A673 (cell line): ENCODE measurements at regions not wholly inside any gene's neighbourhood (a gene's known extent, or its start where the extent isn't known, plus 50 kb on each side); places are given as distances from the start of the nearest gene placed in this dataset.

ENCODE experiments used
- BruUV-seq: library from RNA; stranded (reverse); fragments of 400-500 nt; replicated peaks from 2 replicates; lab custom pipeline; 2021; lab: Mats Ljungman, UMichigan
- CTCF ChIA-PET: fragments of 300-600 bp; sonication (Branson Sonifier 250); formaldehyde crosslinking; loops from one replicate; lab custom pipeline; 2022; ENCODE audit warnings: antibody characterized with exemption; lab: Charles Lee
- POLR2A ChIA-PET: fragments of 300-600 bp; sonication (Branson Sonifier 250); formaldehyde crosslinking; loops from one replicate; lab custom pipeline; 2022; ENCODE audit warnings: antibody characterized with exemption; ENCODE audit not compliant: low non-redundant PET; lab: Charles Lee
- DNase-seq: peaks from one replicate; pipeline ENCODE4 v3.0.0-alpha.2; 2015; ENCODE audit warnings: low spot score
- H3K27ac ChIP-seq: fragments of 200-600 bp; sonication (generic); 2 replicates; pipeline ENCODE4 v1.5.1; 2016; ENCODE audit warnings: mixed run types, low read depth, mild to moderate bottlenecking, mixed read lengths, antibody characterized with exemption, low read length; ENCODE audit not compliant: poor library complexity, severe bottlenecking
- H3K27me3 ChIP-seq: fragments of 200-600 bp; sonication (generic); replicated peaks from 2 replicates; pipeline ENCODE4 v1.6.1; 2017; ENCODE audit warnings: mixed run types, low read depth, mild to moderate bottlenecking, mixed read lengths, antibody characterized with exemption, low read length; ENCODE audit not compliant: insufficient read depth, poor library complexity
- H3K36me3 ChIP-seq: fragments of 200-600 bp; sonication (generic); 2 replicates; pipeline ENCODE4 v1.6.1; 2016; ENCODE audit warnings: mixed run types, mild to moderate bottlenecking, mixed read lengths, antibody characterized with exemption, low read length; ENCODE audit not compliant: insufficient read depth, poor library complexity, severe bottlenecking
- H3K4me1 ChIP-seq: fragments of 200-600 bp; sonication (generic); 2 replicates; pipeline ENCODE4 v1.6.1; 2017; ENCODE audit warnings: mixed run types, mild to moderate bottlenecking, mixed read lengths, antibody characterized with exemption, low read length; ENCODE audit not compliant: insufficient read depth, poor library complexity, severe bottlenecking
- H3K4me3 ChIP-seq: fragments of 200-600 bp; sonication (generic); 2 replicates; pipeline ENCODE4 v1.5.1; 2016; ENCODE audit warnings: low read depth, mixed run types, mild to moderate bottlenecking, mixed read lengths, low read length; ENCODE audit not compliant: poor library complexity, severe bottlenecking
- H3K9me3 ChIP-seq: fragments of 200-600 bp; sonication (generic); 2 replicates; pipeline ENCODE4 v1.6.1; 2016; ENCODE audit warnings: mixed run types, low read depth, mild to moderate bottlenecking, mixed read lengths, antibody characterized with exemption, low read length; ENCODE audit not compliant: poor library complexity, severe bottlenecking
- CTCF ChIP-seq: fragments of 300-800, 200-600 bp; sonication (generic); conservative IDR thresholded peaks from 2 replicates; pipeline ENCODE4 v1.5.1; 2017; ENCODE audit warnings: low read depth, mild to moderate bottlenecking, antibody characterized with exemption, low read length, moderate library complexity, mixed read lengths
- EZH2 ChIP-seq: fragments of 200-600 bp; sonication (generic); IDR thresholded peaks from 2 replicates; pipeline ENCODE4 v1.6.1; 2017; ENCODE audit warnings: borderline replicate concordance, low read depth, mild to moderate bottlenecking, mixed read lengths, antibody characterized with exemption, low read length; ENCODE audit not compliant: poor library complexity, severe bottlenecking
- intact Hi-C: fragments of 100-400 bp; cut with micrococcal nuclease; formaldehyde crosslinking; loops from one replicate; pipeline ENCODE4 v1.10.0; 2022; ENCODE audit not compliant: unreplicated experiment

- DNase-seq, result no peak
- Histone ChIP-seq H3K4me3 (no peak overlapping the region), H3K9me3 (no peaks in the 10 kb centered on the region), H3K4me1 (no peaks in the 10 kb centered on the region), H3K27ac (no peak overlapping the region), H3K36me3 (no peaks in the 10 kb centered on the region), H3K27me3 (peaks cover 16% of the 10 kb centered on the region)
- ChIA-PET CTCF (no interaction called here), POLR2A (no interaction called here)
- intact Hi-C loops, result no loop called here
- TF ChIP-seq CTCF (no peak), EZH2 (no peak)
- BruUV-seq, result no TSS peak
These were observed 235.0 kb downstream of the SHOX2 start for GRCh38 chr3:157871248-157871647.

GRCh38 chr3:157868946-157869345 lies 237.3 kb downstream of the SHOX2 start:
- H3K27me3 ChIP-seq, result peaks cover 5% of the 10 kb centered on the region
- H3K36me3 ChIP-seq, result no peaks in the 10 kb centered on the region
- POLR2A ChIA-PET, result no interaction called here
- H3K9me3 ChIP-seq, result no peaks in the 10 kb centered on the region
- H3K27ac ChIP-seq, result no peak overlapping the region
- BruUV-seq, result no TSS peak
- CTCF ChIA-PET, result no interaction called here
- no peaks in the 10 kb centered on the region for H3K4me1 ChIP-seq
- TF ChIP-seq EZH2 (no peak), CTCF (no peak)
- no peak for DNase-seq
- intact Hi-C loops, result loop anchor here (5.0 kb wide), 1 partner anchor 663 kb away; no protein-coding TSS in a partner anchor
- no peak overlapping the region for H3K4me3 ChIP-seq

- TF ChIP-seq EZH2 (no peak), CTCF (no peak)
- POLR2A ChIA-PET, result no interaction called here
These were observed 238.0 kb downstream of the SHOX2 start for GRCh38 chr3:157868196-157868595.

More at GRCh38 chr3:157868196-157868595, 238.0 kb downstream of the SHOX2 start:
- DNase-seq, result no peak
- CTCF ChIA-PET, result no interaction called here
- intact Hi-C loops, result loop anchor here (5.0 kb wide), 1 partner anchor 664 kb away; no protein-coding TSS in a partner anchor
- Histone ChIP-seq H3K4me3 (no peak overlapping the region), H3K27ac (no peak overlapping the region), H3K9me3 (no peaks in the 10 kb centered on the region), H3K27me3 (no peaks in the 10 kb centered on the region), H3K4me1 (no peaks in the 10 kb centered on the region), H3K36me3 (no peaks in the 10 kb centered on the region)
- no TSS peak for BruUV-seq
